HCT116 (cell line): ENCODE measurements at regions not wholly inside any gene's neighbourhood (a gene's known extent, or its start where the extent isn't known, plus 50 kb on each side); places are given as distances from the start of the nearest gene placed in this dataset.

ENCODE experiments used
- ATAC-seq: fragments of 200-7000 bp; cut with Tn5 transposase; 2 replicates; pipeline ENCODE4 v1.9.1; 2020; ENCODE audit warnings: mild to moderate bottlenecking, moderate library complexity
- BruUV-seq: library from RNA; stranded (reverse); fragments of 400-500 nt; replicated peaks from 2 replicates; lab custom pipeline; 2021; lab: Mats Ljungman, UMichigan
- CTCF ChIA-PET: fragments of 300-600 bp; sonication (Branson Sonifier 250); formaldehyde crosslinking; loops from one replicate; lab custom pipeline; 2021; ENCODE audit warnings: antibody characterized with exemption; lab: Charles Lee
- POLR2A ChIA-PET: fragments of 300-600, 350-600 bp; sonication (Branson Sonifier 250); formaldehyde crosslinking; loops from one replicate; lab custom pipeline; 2021; ENCODE audit warnings: antibody characterized with exemption; lab: Charles Lee
- RAD21 ChIA-PET, 2 experiments: fragments of 300-600 bp; sonication (Branson Sonifier 250); formaldehyde crosslinking; loops; one replicate each; lab custom pipeline; 2023; ENCODE audit warnings: low total read pairs in 2 of 2; ENCODE audit not compliant: uncharacterized antibody in 2 of 2, unreplicated experiment in 2 of 2, low non-redundant PET in 1 of 2; lab: Charles Lee
- DNase-seq: peaks from one replicate; pipeline ENCODE4 v3.0.0-alpha.2; 2010; ENCODE audit warnings: low read depth, low spot score
- H2AFZ ChIP-seq: fragments of 200-600 bp; shearing (Covaris generic), sonication (generic); 2 replicates; pipeline ENCODE4 v1.6.1; 2017; ENCODE audit warnings: low read depth, mixed run types, mixed read lengths, antibody characterized with exemption, low read length; ENCODE audit not compliant: poor library complexity, severe bottlenecking
- H3K27ac ChIP-seq: 2 replicates; pipeline ENCODE4 v1.5.1; 2012; ENCODE audit warnings: low read depth, low read length
- H3K27me3 ChIP-seq: fragments of 200-600 bp; sonication (generic); 2 replicates; pipeline ENCODE4 v1.6.1; 2016; ENCODE audit warnings: mixed run types, low read length, mixed read lengths; ENCODE audit not compliant: insufficient read depth
- H3K36me3 ChIP-seq, 2 experiments: fragments of 200-500 bp in 1 of 2; fragments of 200-600 bp in 1 of 2; sonication (Bioruptor generic) in 1 of 2; sonication (generic) in 1 of 2; 2 replicates each; pipeline versions ENCODE4 v1.5.1 to v1.6.1; 2014 to 2016; ENCODE audit warnings: low read length in 2 of 2, inconsistent platforms in 1 of 2, mixed read lengths in 1 of 2, mixed run types in 1 of 2; ENCODE audit not compliant: insufficient read depth in 2 of 2, control insufficient read depth in 1 of 2
- H3K4me1 ChIP-seq, 2 experiments: fragments of 200-600 bp in 1 of 2; sonication (generic) in 1 of 2; 2 replicates each; pipeline versions ENCODE4 v1.5.1 to v1.6.1; 2012 to 2017; ENCODE audit warnings: low read length in 2 of 2, inconsistent platforms in 1 of 2, mild to moderate bottlenecking in 1 of 2, mixed read lengths in 1 of 2, mixed run types in 1 of 2, moderate library complexity in 1 of 2; ENCODE audit not compliant: insufficient read depth in 2 of 2, control insufficient read depth in 1 of 2
- H3K4me2 ChIP-seq: fragments of 200-600 bp; sonication (generic); 2 replicates; pipeline ENCODE4 v1.6.1; 2017; ENCODE audit warnings: mixed run types, low read length, mixed read lengths
- H3K4me3 ChIP-seq, 2 experiments: fragments of 200-600 bp in 1 of 2; sonication (generic) in 1 of 2; replicated peaks in 1 of 2; 2 replicates each; pipeline ENCODE4 v1.5.1; 2011 to 2016; ENCODE audit warnings: low read length in 2 of 2, control low read depth in 1 of 2, low read depth in 1 of 2, mild to moderate bottlenecking in 1 of 2, mixed read lengths in 1 of 2, mixed run types in 1 of 2
- H3K79me2 ChIP-seq: fragments of 200-600 bp; sonication (generic); 2 replicates; pipeline ENCODE4 v1.6.1; 2017; ENCODE audit warnings: mild to moderate bottlenecking, mixed run types, low read length, moderate library complexity, mixed read lengths; ENCODE audit not compliant: insufficient read depth
- H3K9ac ChIP-seq: fragments of 200-600 bp; sonication (generic); 2 replicates; pipeline ENCODE4 v1.6.1; 2016; ENCODE audit warnings: low read length, mixed read lengths
- H3K9me2 ChIP-seq: fragments of 200-600 bp; sonication (generic), shearing (Covaris generic); 2 replicates; pipeline ENCODE4 v1.6.1; 2017; ENCODE audit warnings: mixed run types, mild to moderate bottlenecking, moderate library complexity; ENCODE audit not compliant: insufficient read depth
- H3K9me3 ChIP-seq, 2 experiments: fragments of 200-500 bp in 1 of 2; fragments of 200-600 bp in 1 of 2; sonication (Bioruptor generic) in 1 of 2; sonication (generic) in 1 of 2; 2 replicates each; pipeline ENCODE4 v1.6.1; 2014 to 2017; ENCODE audit warnings: low read length in 2 of 2, mixed read lengths in 2 of 2, inconsistent platforms in 1 of 2, low read depth in 1 of 2, mild to moderate bottlenecking in 1 of 2, mixed run types in 1 of 2, moderate library complexity in 1 of 2; ENCODE audit not compliant: control insufficient read depth in 1 of 2, insufficient read depth in 1 of 2
- H4K20me1 ChIP-seq: fragments of 200-600 bp; sonication (generic), shearing (Covaris generic); 2 replicates; pipeline ENCODE4 v1.6.1; 2017; ENCODE audit warnings: mixed run types, mild to moderate bottlenecking, moderate library complexity; ENCODE audit not compliant: insufficient read depth
- CBX3 ChIP-seq: IDR thresholded peaks from 2 replicates; pipeline ENCODE4 v1.6.1; 2012; ENCODE audit warnings: low read depth
- CEBPB ChIP-seq: IDR thresholded peaks from 2 replicates; pipeline ENCODE4 v1.6.1; 2012; ENCODE audit warnings: low read depth
- EGR1 ChIP-seq: IDR thresholded peaks from 2 replicates; pipeline ENCODE4 v1.6.1; 2012; ENCODE audit warnings: low read depth
- ELF1 ChIP-seq: IDR thresholded peaks from 2 replicates; pipeline ENCODE4 v1.6.1; 2012; ENCODE audit warnings: low read depth, borderline replicate concordance
- EZH2 ChIP-seq: fragments of 200-600 bp; sonication (generic); IDR thresholded peaks from 2 replicates; pipeline ENCODE4 v1.6.1; 2017; ENCODE audit warnings: antibody characterized with exemption, mixed run types
- JUND ChIP-seq: IDR thresholded peaks from 2 replicates; pipeline ENCODE4 v1.6.1; 2012
- REST ChIP-seq: IDR thresholded peaks from 2 replicates; pipeline ENCODE4 v1.6.1; 2012; ENCODE audit warnings: low read depth
- SIN3A ChIP-seq: IDR thresholded peaks from 2 replicates; pipeline ENCODE4 v1.6.1; 2012; ENCODE audit warnings: low read depth
- SP1 ChIP-seq: IDR thresholded peaks from 2 replicates; pipeline ENCODE4 v1.6.1; 2012; ENCODE audit warnings: low read depth
- TCF7L2 ChIP-seq: IDR thresholded peaks from 2 replicates; pipeline ENCODE4 v1.7.0; 2011; ENCODE audit warnings: borderline replicate concordance, inconsistent platforms; ENCODE audit not compliant: insufficient read depth, insufficient read length; ENCODE audit errors: extremely low read depth
- ZBTB33 ChIP-seq: IDR thresholded peaks from 2 replicates; pipeline ENCODE4 v1.6.1; 2011; ENCODE audit warnings: mild to moderate bottlenecking, low read length, moderate library complexity; ENCODE audit not compliant: insufficient replicate concordance; ENCODE audit errors: extremely low read depth
- ZFX ChIP-seq: fragments of 450-650 bp; IDR thresholded peaks from 2 replicates; pipeline ENCODE4 v1.6.1; 2017
- ZNF274 ChIP-seq: fragments of 200-500 bp; sonication (Bioruptor generic); IDR thresholded peaks from 2 replicates; pipeline ENCODE4 v1.6.1; 2014; ENCODE audit warnings: mild to moderate bottlenecking, low read depth, low read length, inconsistent platforms
- intact Hi-C: fragments of 100-400 bp; cut with micrococcal nuclease; formaldehyde crosslinking; loops from 2 replicates; pipeline ENCODE4 v1.10.0; 2022

GRCh38 chr9:74041588-74041987 lies 455.5 kb upstream of the RORB start:
- Histone ChIP-seq H3K79me2 (no peaks in the 10 kb centered on the region), H3K27ac (no peak overlapping the region), H4K20me1 (no peaks in the 10 kb centered on the region), H3K4me3 (no peak overlapping the region), H3K9me2 (no peaks in the 10 kb centered on the region), H3K36me3 (no peaks in the 10 kb centered on the region), H3K4me2 (no peak overlapping the region), H3K4me1 (no peaks in the 10 kb centered on the region), H2AFZ (no peak overlapping the region), H3K9me3 (no peaks in the 10 kb centered on the region; a peak in 1 of 4 replicates), H3K9ac (no peak overlapping the region), H3K27me3 (no peaks in the 10 kb centered on the region)
- ATAC-seq, result no peak
- intact Hi-C loops, result no loop called here
- CTCF ChIA-PET, result no interaction called here
- POLR2A ChIA-PET, result no interaction called here
- DNase-seq, result no peak
- TF ChIP-seq JUND, result no peak
- no peak for TF ChIP-seq ZFX
- TF ChIP-seq ZNF274, result no peak
- no peak for TF ChIP-seq EZH2
- no TSS peak for BruUV-seq
- RAD21 ChIA-PET, result no interaction called here

GRCh38 chr9:74044844-74045243 lies 452.3 kb upstream of the RORB start:
- DNase-seq (no peak), ATAC-seq (no peak)
- intact Hi-C loops, result no loop called here

More at GRCh38 chr9:74044844-74045243, 452.3 kb upstream of the RORB start:
- no peak overlapping the region for H2AFZ ChIP-seq
- H3K4me2 ChIP-seq, result no peak overlapping the region
- no peak overlapping the region for H3K9ac ChIP-seq
- H3K4me1 ChIP-seq, result no peaks in the 10 kb centered on the region
- CTCF ChIA-PET, result no interaction called here
- no peak for TF ChIP-seq EZH2
- no peak for TF ChIP-seq EGR1
- TF ChIP-seq ZBTB33, result no peak
- TF ChIP-seq ELF1, result no peak
- TF ChIP-seq SIN3A, result no peak
- no peak for TF ChIP-seq CBX3
- no peak for TF ChIP-seq TCF7L2
- no peak for TF ChIP-seq CEBPB
- no peak for TF ChIP-seq JUND
- TF ChIP-seq ZNF274, result no peak
- TF ChIP-seq REST, result no peak
- no peak for TF ChIP-seq SP1
- H4K20me1 ChIP-seq, result no peaks in the 10 kb centered on the region
- no peaks in the 10 kb centered on the region for H3K79me2 ChIP-seq
- H3K27me3 ChIP-seq, result no peaks in the 10 kb centered on the region
- no peaks in the 10 kb centered on the region; a peak in 1 of 4 replicates for H3K9me3 ChIP-seq
- no peaks in the 10 kb centered on the region for H3K36me3 ChIP-seq
- no peak overlapping the region for H3K4me3 ChIP-seq
- no peaks in the 10 kb centered on the region for H3K9me2 ChIP-seq
- POLR2A ChIA-PET, result no interaction called here
- RAD21 ChIA-PET, result no interaction called here
- no peak overlapping the region for H3K27ac ChIP-seq
- no TSS peak for BruUV-seq
